Kidney capillary endothelial cell (primary cell): ENCODE measurements at regions not wholly inside any gene's neighbourhood (a gene's known extent, or its start where the extent isn't known, plus 50 kb on each side); places are given as distances from the start of the nearest gene placed in this dataset.

Experiments
- DNase-seq: peaks from one replicate; pipeline ENCODE4 v3.0.0-alpha.2; 2018; ENCODE audit warnings: low spot score

GRCh38 chr2:220167956-220168355 is 540.5 kb downstream of the SLC4A3 start:
- no peak for DNase-seq

GRCh38 chr2:220168891-220169546 is 541.6 kb downstream of the SLC4A3 start:
- DNase-seq, result no peak

GRCh38 chr2:220174826-220175225 is 547.4 kb downstream of the SLC4A3 start:
- DNase-seq, result no peak

GRCh38 chr2:220175967-220176366 is 548.5 kb downstream of the SLC4A3 start:
- DNase-seq, result no peak

- DNase-seq, result no peak
Measured at GRCh38 chr2:220178991-220179695, 551.7 kb downstream of the SLC4A3 start.

GRCh38 chr2:220181165-220181564 is 553.7 kb downstream of the SLC4A3 start:
- DNase-seq, result no peak

- DNase-seq, result no peak
Measured at GRCh38 chr2:220182790-220183189, 555.4 kb downstream of the SLC4A3 start.

GRCh38 chr2:220185766-220186305 is 558.4 kb downstream of the SLC4A3 start:
- DNase-seq, result no peak

GRCh38 chr2:220188031-220188430 is 560.6 kb downstream of the SLC4A3 start:
- no peak for DNase-seq

- DNase-seq, result no peak
Measured at GRCh38 chr2:220191031-220191430, 563.6 kb downstream of the SLC4A3 start.

GRCh38 chr2:220191737-220192136 is 564.3 kb downstream of the SLC4A3 start:
- DNase-seq, result no peak

- no peak for DNase-seq
Measured at GRCh38 chr2:220192994-220193753, 565.7 kb downstream of the SLC4A3 start.

GRCh38 chr2:220194630-220195584 is 567.5 kb downstream of the SLC4A3 start:
- DNase-seq, result no peak

- no peak for DNase-seq
Measured at GRCh38 chr2:220198896-220199295, 571.5 kb downstream of the SLC4A3 start.

- DNase-seq, result no peak
Measured at GRCh38 chr2:220202066-220202465, 574.6 kb downstream of the SLC4A3 start.

GRCh38 chr2:220209093-220209492 is 581.7 kb downstream of the SLC4A3 start:
- no peak for DNase-seq

GRCh38 chr2:220209751-220210150 is 582.3 kb downstream of the SLC4A3 start:
- no peak for DNase-seq

GRCh38 chr2:220212296-220213080 is 585.1 kb downstream of the SLC4A3 start:
- no peak for DNase-seq

GRCh38 chr2:220215785-220216184 is 588.4 kb downstream of the SLC4A3 start:
- no peak for DNase-seq

- no peak for DNase-seq
Measured at GRCh38 chr2:220219371-220219770, 591.9 kb downstream of the SLC4A3 start.

- no peak for DNase-seq
Measured at GRCh38 chr2:220220009-220220408, 592.6 kb downstream of the SLC4A3 start.
